GM12865 (cell line): ENCODE measurements at regions not wholly inside any gene's neighbourhood (a gene's known extent, or its start where the extent isn't known, plus 50 kb on each side); places are given as distances from the start of the nearest gene placed in this dataset.
A peak's percentile ranks its signal among the peaks of the same experiment; 100 is the strongest.

Experiments used
- DNase-seq: peaks from one replicate; pipeline ENCODE4 v3.0.0; 2010; ENCODE audit warnings: low read depth
- H3K4me3 ChIP-seq: 2 replicates; pipeline ENCODE4 v1.5.1; 2011; ENCODE audit warnings: mild to moderate bottlenecking, low read depth, low read length, control low read depth
- CTCF ChIP-seq: IDR thresholded peaks from 2 replicates; pipeline ENCODE4 v1.5.1; 2011; ENCODE audit warnings: low read length, control low read depth, low read depth, inconsistent platforms; ENCODE audit not compliant: insufficient read depth; ENCODE audit errors: missing control alignments

GRCh38 chr4:128550060-128550459 lies 259.4 kb upstream of the JADE1 start:
- no peak overlapping the region for H3K4me3 ChIP-seq
- peak; percentile 50 for DNase-seq
- TF ChIP-seq CTCF: no peak

- no peak overlapping the region for H3K4me3 ChIP-seq
- DNase-seq: no peak
- TF ChIP-seq CTCF: no peak
Observed at GRCh38 chr4:128549636-128550035, 259.9 kb upstream of the JADE1 start.

GRCh38 chr4:128548381-128548780 lies 260.8 kb upstream of the PGRMC2 start:
- H3K4me3 ChIP-seq: no peak overlapping the region
- no peak for TF ChIP-seq CTCF
- no peak for DNase-seq

- no peak overlapping the region for H3K4me3 ChIP-seq
- no peak for DNase-seq
- TF ChIP-seq CTCF: no peak
Observed at GRCh38 chr4:128544272-128544671, 256.7 kb upstream of the PGRMC2 start.

GRCh38 chr4:128543696-128544095 lies 256.1 kb upstream of the PGRMC2 start:
- no peak overlapping the region for H3K4me3 ChIP-seq
- DNase-seq: no peak
- no peak for TF ChIP-seq CTCF

GRCh38 chr4:128542047-128542446 lies 254.4 kb upstream of the PGRMC2 start:
- H3K4me3 ChIP-seq: no peak overlapping the region
- no peak for TF ChIP-seq CTCF
- no peak for DNase-seq

- TF ChIP-seq CTCF: no peak
- H3K4me3 ChIP-seq: no peak overlapping the region
- DNase-seq: no peak
Observed at GRCh38 chr4:128540122-128540521, 252.5 kb upstream of the PGRMC2 start.
